ENCODE measurements at regions not wholly inside any gene's neighbourhood (a gene's known extent, or its start where the extent isn't known, plus 50 kb on each side); places are given as distances from the start of the nearest gene placed in this dataset.

GRCh38 chr13:44263751-44264620, 109.6 kb upstream of the SERP2 start:
- DNase-seq, result no peak

- DNase-seq, result no peak
Observed at GRCh38 chr13:44266305-44266704, 107.3 kb upstream of the SERP2 start.

- no peak for DNase-seq
Observed at GRCh38 chr13:44266772-44267171, 106.9 kb upstream of the SERP2 start.

DNA sequence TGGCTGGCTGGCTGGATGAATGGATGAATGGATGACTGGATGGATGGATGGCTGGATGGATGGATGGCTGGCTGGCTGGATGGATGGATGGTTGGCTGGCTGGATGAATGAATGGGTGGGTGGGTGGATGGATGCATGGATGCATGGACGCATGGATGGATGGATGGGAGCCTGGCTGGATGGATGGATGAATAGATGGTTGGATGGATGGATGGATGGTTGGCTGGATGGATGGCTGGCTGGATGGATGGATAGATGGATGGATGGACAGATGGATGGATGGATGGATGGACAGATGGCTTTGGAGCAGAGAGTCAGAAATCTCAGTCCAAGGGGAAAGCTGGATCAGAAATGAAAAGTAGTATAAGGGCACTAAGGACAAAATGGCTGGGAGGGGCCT, 106.4 kb upstream of the SERP2 start:
- DNase-seq, result no peak

DNA sequence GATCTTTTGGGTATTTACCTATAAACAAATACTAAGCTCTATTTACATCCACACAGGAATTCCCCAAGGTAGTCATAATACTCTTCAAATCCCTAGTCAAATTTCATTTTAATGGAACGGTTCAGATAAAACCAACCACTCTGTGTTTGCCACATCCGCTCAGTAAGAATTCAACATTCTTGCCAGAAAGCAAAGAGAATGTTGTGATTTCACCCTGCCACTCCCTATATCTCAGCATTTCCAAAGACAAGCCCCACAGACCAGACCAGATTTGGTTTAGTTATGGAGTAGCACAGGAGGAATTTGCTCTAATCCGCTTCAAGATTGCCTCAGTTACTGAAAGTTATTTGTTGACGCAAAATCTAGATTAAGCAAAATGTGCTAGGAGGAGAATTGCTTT, 105.6 kb upstream of the SERP2 start:
- DNase-seq, result no peak

GRCh38 chr13:44268980-44269379, 104.6 kb upstream of the SERP2 start:
- no peak for DNase-seq

GRCh38 chr13:44270150-44270549, 103.5 kb upstream of the SERP2 start:
- no peak for DNase-seq

DNA sequence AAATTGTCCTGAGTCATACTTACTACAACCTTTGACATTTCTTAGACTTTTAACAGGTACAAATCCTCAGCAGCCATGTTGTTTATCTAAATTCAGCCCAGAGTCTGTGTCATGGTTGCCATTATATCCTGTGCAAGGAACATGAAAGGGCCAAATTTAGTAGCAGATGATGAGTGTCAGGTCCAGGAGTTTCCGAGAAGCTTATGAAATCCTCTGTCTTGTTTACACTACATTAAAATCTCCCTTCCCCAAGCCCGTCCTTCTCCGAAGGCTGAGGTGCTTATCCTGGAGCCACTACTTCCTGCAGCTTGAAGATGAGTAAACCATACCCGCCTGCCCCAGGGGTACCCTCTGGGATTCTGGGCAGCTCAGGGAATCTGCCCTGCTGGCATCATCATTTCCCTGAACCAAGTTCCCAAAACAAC, 102.6 kb upstream of the SERP2 start:
- DNase-seq, result no peak

- no peak for DNase-seq
Observed at GRCh38 chr13:44271473-44271872, 102.2 kb upstream of the SERP2 start.

- DNase-seq, result no peak
Observed at GRCh38 chr13:44271915-44272341, 101.7 kb upstream of the SERP2 start.

DNA sequence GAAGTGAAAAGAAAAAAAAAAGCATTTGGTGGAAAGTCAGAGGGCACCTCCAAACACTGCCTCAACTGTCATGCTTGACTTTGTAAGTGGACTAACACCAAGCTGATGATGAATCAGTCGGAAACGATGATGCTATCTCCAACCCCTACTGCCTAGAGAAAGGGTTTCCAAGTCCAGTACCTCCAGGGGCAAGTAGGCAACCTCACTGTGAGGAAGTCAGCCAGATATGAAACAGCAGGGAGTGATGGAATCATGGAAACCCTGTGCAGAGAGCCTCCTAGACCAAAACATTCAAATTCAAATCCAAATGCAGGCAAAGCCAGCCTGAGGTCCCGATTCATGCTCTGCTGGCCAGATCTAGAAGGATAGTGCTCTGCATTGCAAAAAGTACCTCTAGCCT, 100.9 kb upstream of the SERP2 start:
- no peak for DNase-seq

DNA sequence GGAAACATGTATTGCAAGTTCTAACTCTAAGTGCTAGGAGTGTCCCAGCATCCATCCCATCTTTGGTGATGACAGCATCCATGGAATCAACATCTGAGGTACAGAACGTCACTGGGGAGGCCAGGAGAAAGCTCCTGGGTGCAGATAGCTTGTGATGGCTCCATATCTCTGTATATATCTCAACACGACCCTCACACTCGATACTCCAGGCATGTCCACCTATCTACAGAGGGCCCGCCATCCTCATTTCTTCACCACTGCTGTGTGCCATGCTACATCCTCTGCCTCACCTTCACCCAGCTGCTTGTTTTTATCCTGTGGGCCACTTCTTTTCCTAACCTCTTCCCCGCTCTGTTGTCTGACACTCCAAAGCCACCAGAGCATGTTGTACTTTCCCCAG, 100.4 kb upstream of the SERP2 start:
- DNase-seq, result no peak

- peak; percentile 76 for DNase-seq
Observed at GRCh38 chr13:44273991-44274770, 99.4 kb upstream of the SERP2 start.

GRCh38 chr13:44274771-44275205, 98.8 kb upstream of the SERP2 start:
- peak; percentile 47 for DNase-seq

GRCh38 chr13:44275381-44275780, 98.2 kb upstream of the SERP2 start:
- peak; percentile 18 for DNase-seq

DNA sequence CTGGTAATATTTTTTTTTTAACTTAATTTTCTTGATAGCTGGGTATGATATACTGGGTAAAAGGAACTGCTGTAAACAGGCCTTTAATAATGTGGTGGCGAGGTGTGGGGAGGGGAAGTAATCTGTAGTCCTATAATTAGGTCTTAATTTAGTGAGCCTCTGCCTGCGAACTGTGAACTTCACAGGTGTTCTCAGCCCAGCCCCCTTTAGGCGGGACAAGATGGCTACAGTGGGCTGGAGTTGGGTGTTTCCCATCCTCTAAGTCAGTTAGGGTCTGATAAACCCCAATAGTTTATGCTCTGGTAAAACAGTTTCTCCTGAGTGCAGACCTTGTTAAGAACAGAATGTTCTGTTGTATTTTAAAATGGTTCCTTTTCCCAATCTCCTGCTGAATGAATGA, 97.6 kb upstream of the SERP2 start:
- DNase-seq, result peak; percentile 36

GRCh38 chr13:44277459-44277858, 96.2 kb upstream of the SERP2 start:
- DNase-seq, result no peak

DNA sequence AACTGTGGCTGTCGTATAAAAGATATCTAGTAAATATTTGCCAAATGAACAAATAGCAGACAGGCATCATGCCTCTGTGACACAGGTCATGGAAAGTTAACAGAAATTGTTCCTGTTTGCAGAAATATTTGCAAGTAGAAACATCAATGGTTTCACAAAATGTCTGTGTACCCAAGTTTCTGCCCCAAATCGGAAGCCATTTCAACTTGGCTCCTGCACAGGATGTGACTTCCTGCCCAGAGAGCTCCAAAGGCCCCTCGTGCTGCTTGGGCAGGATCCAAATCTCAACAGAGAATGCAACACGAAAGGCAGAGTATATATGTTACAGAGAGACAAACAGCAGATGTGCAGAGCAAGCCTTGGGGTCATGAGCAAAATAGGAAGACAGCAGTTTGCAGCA, 95.5 kb upstream of the SERP2 start:
- DNase-seq, result no peak

- DNase-seq, result no peak
Observed at GRCh38 chr13:44280456-44280855, 93.2 kb upstream of the SERP2 start.

- no peak for DNase-seq
Observed at GRCh38 chr13:44281252-44282000, 92.2 kb upstream of the SERP2 start.

DNA sequence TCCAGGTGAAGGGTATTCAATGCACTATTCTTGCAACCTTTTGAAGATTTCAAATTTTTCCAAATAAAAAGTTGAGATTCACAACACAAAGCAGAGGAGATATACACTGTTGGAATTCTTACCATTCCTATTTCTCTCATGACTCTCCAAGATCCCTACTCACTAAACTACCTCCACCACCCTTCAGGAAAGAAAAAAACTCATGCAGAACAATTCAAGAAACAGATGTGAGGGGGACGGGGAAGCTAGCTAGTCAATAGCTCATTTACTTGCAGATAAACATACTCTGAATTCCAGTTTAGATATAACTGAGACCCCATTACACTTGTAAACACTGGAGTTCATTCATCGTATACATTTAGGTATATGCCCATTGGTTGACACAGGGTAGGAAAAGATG, 90.0 kb upstream of the SERP2 start:
- DNase-seq, result no peak

GRCh38 chr13:44287958-44288357, 85.7 kb upstream of the SERP2 start:
- DNase-seq, result no peak

- DNase-seq, result no peak
Observed at GRCh38 chr13:44292545-44292944, 81.1 kb upstream of the SERP2 start.

Measured in hematopoietic multipotent progenitor cell treated with erythropoietin and hydrocortisone succinate and interleukin-3 and kit ligand, for 6 days (in vitro differentiated cells).